Activated CD4-positive, alpha-beta memory T cell treated with anti-CD3 and anti-CD28 coated beads, Interleukin-2, amount 10 ng/mL, durations not matched to agents 7 days and 5 days (primary cell): ENCODE measurements at regions not wholly inside any gene's neighbourhood (a gene's known extent, or its start where the extent isn't known, plus 50 kb on each side); places are given as distances from the start of the nearest gene placed in this dataset.
"Not testable (repeated sequence)": the region's sequence is repeated elsewhere in the genome, so short reads cannot be mapped to it uniquely, and the experiment has no call there.

Source experiments
- CTCF ChIA-PET: fragments of 350-600 bp; sonication (Branson Sonifier 250); formaldehyde crosslinking; loops from one replicate; lab custom pipeline; 2021; ENCODE audit warnings: antibody characterized with exemption, inconsistent platforms; lab: Charles Lee
- POLR2A ChIA-PET: fragments of 350-600 bp; sonication (Branson Sonifier 250); formaldehyde crosslinking; loops from one replicate; lab custom pipeline; 2021; ENCODE audit warnings: antibody characterized with exemption; lab: Charles Lee
- DNase-seq: peaks from one replicate; pipeline ENCODE4 v3.0.0-alpha.2; 2020
- H3K27ac Mint-ChIP-seq: one replicate; pipeline ENCODE4 v1.8.0; 2021; ENCODE audit warnings: mild to moderate bottlenecking, mixed read lengths
- H3K27me3 Mint-ChIP-seq: one replicate; pipeline ENCODE4 v1.8.0; 2021; ENCODE audit warnings: mixed read lengths
- H3K36me3 Mint-ChIP-seq: one replicate; pipeline ENCODE4 v1.8.0; 2021; ENCODE audit warnings: low read depth, mixed read lengths
- H3K4me1 Mint-ChIP-seq: one replicate; pipeline ENCODE4 v1.8.0; 2021; ENCODE audit warnings: mixed read lengths
- H3K4me3 Mint-ChIP-seq: one replicate; pipeline ENCODE4 v1.8.0; 2021; ENCODE audit warnings: mild to moderate bottlenecking, mixed read lengths
- H3K9me3 Mint-ChIP-seq: one replicate; pipeline ENCODE4 v1.8.0; 2021; ENCODE audit warnings: mixed read lengths

DNA sequence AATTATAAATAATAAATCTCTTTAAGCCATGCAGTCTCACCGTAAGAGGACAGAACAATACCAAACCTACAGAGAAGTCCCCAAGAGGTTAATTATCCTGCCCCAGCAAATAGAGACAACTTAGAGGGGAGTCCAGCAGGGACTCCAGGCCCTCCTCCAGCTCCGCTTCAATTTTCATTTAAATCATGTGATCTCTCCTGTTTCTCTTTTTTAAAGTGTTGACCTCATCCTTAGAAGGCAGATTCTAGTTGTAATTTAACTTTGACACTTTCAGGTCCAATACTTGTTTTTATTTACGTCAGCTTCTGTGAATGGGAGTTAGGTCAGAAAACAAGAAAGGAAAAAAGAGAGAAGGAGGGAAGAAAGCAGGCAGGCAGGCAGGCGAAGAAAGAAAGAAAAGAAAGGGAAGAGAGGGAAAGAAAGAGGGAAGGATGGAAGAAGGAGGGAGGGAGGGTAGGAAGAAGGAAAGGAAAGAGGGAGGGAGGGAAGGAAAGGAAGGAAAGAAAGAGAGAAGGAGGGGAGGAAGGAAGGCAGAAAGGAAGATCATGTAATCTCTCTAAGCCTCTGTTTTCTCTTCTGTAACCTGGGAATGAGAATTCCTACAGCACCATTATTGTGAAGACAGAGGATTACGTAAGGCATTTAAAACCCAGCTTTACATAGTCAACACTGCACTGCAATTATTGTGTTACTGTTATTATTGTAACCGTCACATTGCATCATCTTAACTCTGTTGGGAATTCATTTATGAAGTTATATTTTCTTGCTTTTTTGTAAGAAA is 227.7 kb downstream of the SKIDA1 start:
- Mint-ChIP-seq H3K27me3 (peaks cover 12% of the 10 kb centered on the region), H3K4me1 (no peaks in the 10 kb centered on the region), H3K9me3 (no peaks in the 10 kb centered on the region), H3K36me3 (no peaks in the 10 kb centered on the region), H3K4me3 (no peak overlapping the region), H3K27ac (no peak overlapping the region)
- DNase-seq = no peak
- ChIA-PET POLR2A (no interaction called here), CTCF (no interaction called here)

DNA sequence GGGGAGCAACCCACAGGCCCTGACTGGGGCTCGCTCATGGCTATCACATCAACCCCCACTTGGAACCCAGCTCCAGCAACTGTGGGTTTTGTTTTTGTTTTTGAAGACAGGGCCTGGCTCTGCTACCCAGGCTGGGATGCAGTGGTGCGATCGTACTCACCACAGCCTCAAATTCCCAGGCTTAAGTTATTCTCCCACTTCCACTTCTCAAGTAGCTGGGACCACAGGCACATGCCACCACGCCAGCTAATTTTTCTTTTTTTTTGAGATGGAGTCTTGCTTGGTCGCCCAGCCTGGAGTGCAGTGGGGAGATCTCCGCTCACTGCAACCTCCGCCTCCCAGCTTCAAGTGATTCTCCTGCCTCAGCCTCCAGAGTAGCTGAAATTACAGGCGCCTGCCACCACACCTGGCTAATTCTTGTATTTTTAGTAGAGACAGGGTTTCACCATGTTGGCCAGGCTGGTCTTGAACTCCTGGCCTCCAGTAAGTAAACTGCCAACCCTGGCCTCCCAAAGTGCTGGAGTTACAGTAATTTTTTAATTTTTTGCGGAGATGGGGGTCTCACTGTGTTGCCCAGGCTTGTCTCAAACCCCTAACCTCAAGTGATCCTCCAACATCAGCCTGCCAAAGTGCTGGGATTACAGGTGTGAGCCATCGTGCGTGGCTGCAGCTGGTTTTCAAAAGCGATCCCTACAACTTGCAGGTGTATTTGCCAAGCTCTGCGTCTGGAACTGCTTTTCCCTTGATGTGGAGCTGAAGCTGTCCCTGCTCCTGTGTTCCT is 228.7 kb downstream of the SKIDA1 start:
- Mint-ChIP-seq H3K9me3 (no peaks in the 10 kb centered on the region), H3K27me3 (peaks cover 14% of the 10 kb centered on the region), H3K36me3 (no peaks in the 10 kb centered on the region), H3K4me1 (no peaks in the 10 kb centered on the region), H3K27ac (no peak overlapping the region), H3K4me3 (no peak overlapping the region)
- ChIA-PET POLR2A (no interaction called here), CTCF (no interaction called here)
- DNase-seq = no peak

DNA sequence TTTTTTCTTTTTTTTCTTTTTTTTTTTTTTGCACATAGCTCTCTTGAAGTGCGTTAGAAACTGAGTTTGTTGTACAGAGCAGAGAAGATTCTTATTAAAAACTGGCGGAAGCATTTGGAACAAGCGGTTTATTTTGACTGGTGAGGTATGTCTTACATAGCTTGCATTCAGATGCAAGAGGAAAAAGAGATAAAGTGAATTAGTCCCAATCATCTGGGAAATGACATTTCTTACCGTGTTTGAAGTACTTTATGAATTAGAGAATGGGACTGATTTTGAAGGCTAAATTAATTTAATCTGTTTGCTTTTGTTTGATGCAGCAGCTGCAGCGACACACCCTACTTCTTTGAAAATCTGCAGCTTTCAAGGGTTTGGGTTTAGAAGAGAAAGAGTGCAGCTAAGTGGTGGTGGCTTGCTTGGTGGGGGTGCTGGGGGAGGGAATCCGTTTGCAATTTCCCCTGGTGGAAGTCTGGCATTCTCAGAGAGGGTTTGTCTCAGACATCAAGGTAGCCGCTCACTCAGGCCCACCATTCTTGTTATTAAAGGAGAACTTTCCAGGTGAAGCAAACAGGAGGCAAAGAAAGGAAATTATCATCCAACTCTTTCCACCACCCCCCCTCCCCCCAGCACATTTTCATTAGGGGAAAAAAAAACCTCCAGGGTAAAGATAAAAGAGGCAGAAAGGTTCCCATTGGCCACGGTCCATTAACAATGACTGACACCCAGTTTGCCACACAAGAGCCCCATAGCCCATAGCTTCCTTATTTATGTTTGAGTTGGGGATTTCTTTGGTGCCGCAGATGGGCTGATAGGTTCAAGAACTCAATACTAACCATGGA is 231.7 kb downstream of the SKIDA1 start:
- Mint-ChIP-seq H3K4me1 (no peaks in the 10 kb centered on the region), H3K27ac (no peak overlapping the region)
- POLR2A ChIA-PET = no interaction called here

DNA sequence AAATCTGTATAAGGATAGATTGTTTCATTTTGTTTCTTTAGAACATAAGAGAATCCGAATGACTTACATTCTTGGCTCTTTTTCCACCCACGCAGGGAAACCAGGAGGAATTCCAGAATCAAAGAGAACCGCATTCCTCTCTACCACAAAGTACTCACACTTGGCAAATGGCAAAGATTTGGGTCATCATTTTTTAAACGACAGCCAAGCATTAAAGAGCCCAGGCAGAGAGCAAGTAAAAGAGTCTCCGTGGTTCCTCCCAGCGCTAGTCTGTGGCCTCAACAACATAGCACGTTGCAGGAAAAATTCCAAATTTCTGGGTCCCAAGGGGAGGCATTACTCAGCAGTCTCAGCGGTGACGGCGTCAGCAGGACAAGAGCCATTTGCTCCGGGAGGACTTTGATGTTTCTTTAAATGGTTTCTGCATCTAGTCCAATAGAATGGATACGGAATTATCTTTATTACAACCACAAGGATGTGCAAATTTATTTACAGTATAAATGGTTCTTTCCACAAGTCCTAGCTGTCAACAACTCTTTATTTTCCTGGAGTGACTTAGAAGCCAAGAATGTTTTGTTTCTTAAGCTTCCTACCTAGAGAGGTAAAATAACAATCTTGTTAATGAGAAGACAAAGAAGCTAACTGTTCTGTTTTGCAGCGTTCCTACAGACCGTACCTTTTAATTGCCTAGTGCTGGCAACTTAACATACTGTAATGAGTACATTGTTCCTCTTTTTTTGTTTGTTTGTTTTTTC is 232.5 kb downstream of the SKIDA1 start:
- ChIA-PET CTCF (interaction anchor here (1.5 kb wide), 1 partner anchor 13 kb away, joined by 4 read pairs; no protein-coding TSS in a partner anchor), POLR2A (no interaction called here)
- H3K4me3 Mint-ChIP-seq = no peak overlapping the region
- no peaks in the 10 kb centered on the region for H3K9me3 Mint-ChIP-seq
- peaks cover 18% of the 10 kb centered on the region for H3K27me3 Mint-ChIP-seq
- no peak for DNase-seq
- H3K27ac Mint-ChIP-seq = no peak overlapping the region
- no peaks in the 10 kb centered on the region for H3K4me1 Mint-ChIP-seq
- no peaks in the 10 kb centered on the region for H3K36me3 Mint-ChIP-seq

More for the DNA sequence above, 231.7 kb downstream of the SKIDA1 start:
- CTCF ChIA-PET = interaction anchor here (1.5 kb wide), 1 partner anchor 14 kb away, joined by 4 read pairs; no protein-coding TSS in a partner anchor
- H3K27me3 Mint-ChIP-seq = peaks cover 18% of the 10 kb centered on the region
- no peak for DNase-seq
- H3K9me3 Mint-ChIP-seq = no peaks in the 10 kb centered on the region
- H3K4me3 Mint-ChIP-seq = no peak overlapping the region
- no peaks in the 10 kb centered on the region for H3K36me3 Mint-ChIP-seq

DNA sequence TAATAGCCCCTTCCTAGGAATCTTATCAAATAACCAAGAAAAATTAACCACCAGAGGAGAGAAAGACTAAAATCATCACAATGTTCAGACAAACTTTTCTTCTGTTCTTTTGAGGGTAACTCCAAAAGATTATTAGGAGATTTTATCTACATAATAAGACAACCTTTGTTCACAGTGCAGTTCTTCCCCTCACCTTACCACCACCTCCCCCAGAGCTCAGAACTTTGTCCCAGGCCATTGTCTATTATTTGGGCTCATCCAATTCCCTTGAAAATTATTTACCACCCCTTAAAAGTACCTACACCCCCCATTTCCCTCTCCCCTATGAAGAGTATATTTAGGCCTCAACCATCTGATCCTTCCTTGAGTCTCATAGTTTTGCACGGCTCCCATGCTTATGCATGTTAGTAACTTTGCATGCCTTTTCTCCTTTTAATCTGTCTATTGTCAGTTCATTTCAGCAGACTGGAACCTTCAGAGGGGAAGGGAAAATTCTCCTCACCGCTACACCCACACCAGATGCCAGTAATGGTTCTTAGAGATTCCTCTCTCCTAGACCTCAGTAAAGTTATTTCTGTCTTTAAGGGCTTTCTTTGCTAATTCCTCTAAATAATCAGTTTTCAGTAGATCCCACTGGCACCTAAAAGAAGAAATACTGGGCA is 234.9 kb downstream of the SKIDA1 start:
- H3K36me3 Mint-ChIP-seq = no peaks in the 10 kb centered on the region
- H3K27me3 Mint-ChIP-seq = peaks cover 18% of the 10 kb centered on the region
- ChIA-PET CTCF (no interaction called here), POLR2A (no interaction called here)
- no peaks in the 10 kb centered on the region for H3K4me1 Mint-ChIP-seq
- no peak for DNase-seq
- no peak overlapping the region for H3K27ac Mint-ChIP-seq
- no peaks in the 10 kb centered on the region for H3K9me3 Mint-ChIP-seq
- H3K4me3 Mint-ChIP-seq = no peak overlapping the region

DNA sequence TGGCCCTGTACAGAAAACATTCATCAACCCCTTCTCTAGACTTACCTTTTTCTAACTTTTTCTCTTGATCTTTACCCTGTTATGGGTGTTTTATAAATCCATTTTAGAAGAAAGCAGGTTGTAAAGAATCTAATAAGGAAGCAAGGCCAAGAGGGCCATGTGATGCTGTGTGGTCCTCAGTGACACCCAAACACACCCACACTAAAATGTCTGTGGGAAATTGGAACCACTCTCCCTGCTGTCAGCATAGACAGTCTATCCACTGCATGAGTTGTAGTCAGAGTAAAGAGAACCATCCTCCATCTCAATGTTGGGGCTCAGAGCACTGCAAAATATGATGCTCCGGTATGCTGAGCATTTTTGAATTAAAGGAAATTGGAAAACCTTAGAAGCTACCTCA is 235.5 kb downstream of the SKIDA1 start:
- H3K9me3 Mint-ChIP-seq = no peaks in the 10 kb centered on the region
- ChIA-PET CTCF (no interaction called here), POLR2A (no interaction called here)
- no peak overlapping the region for H3K4me3 Mint-ChIP-seq
- H3K36me3 Mint-ChIP-seq = no peaks in the 10 kb centered on the region
- DNase-seq = no peak
- no peaks in the 10 kb centered on the region for H3K4me1 Mint-ChIP-seq
- peaks cover 16% of the 10 kb centered on the region for H3K27me3 Mint-ChIP-seq
- H3K27ac Mint-ChIP-seq = no peak overlapping the region

DNA sequence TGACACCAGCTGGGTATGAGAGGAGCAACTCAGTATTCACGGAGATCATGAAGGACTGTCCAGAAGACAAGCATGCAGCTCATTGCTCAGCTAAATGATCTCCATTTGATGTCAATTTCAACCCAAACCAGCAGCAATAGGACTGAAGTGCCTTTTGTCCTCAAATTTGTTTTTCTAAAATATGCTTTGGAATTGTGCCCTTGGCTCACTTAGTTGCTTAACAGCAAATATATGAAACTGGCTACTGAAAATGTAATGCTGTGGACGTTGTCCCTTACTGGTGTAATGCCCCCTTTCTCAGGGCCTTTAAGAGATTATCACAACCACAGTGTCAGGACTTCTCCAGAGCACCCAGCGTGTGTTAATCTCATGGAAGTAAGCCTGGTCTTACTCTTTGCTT is 236.2 kb downstream of the SKIDA1 start:
- ChIA-PET CTCF (no interaction called here), POLR2A (no interaction called here)
- no peak overlapping the region for H3K4me3 Mint-ChIP-seq
- H3K9me3 Mint-ChIP-seq = no peaks in the 10 kb centered on the region
- peaks cover 16% of the 10 kb centered on the region for H3K27me3 Mint-ChIP-seq
- H3K27ac Mint-ChIP-seq = no peak overlapping the region
- no peak for DNase-seq
- no peaks in the 10 kb centered on the region for H3K4me1 Mint-ChIP-seq
- H3K36me3 Mint-ChIP-seq = no peaks in the 10 kb centered on the region

DNA sequence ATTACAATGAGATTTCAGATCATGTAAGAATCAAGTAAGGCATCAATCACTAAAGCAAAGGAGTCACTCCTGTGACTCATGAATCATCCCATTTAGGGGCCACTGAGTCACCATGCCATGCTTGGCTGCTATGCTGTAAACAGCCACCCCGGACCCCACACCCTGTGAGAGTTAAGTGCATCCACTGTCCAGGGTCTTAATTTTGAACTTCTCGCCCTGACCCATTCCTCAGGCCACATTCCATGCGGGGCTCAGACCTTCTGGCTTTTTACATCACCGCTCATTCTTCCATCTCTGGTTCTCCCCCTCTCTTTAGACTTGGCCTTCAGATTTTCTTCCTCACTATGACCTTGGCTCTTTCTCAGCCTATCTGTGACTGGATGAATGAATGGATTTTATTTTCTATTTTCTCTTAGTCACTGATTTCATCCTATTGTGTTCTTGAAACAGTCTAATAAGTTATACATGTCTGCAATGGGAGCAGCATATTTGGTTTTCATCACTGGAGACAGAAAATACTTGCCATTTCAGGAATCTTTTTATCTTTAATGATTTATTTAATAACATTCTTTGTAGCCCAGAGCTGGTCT is 239.6 kb downstream of the SKIDA1 start:
- no peak overlapping the region for H3K27ac Mint-ChIP-seq
- no peaks in the 10 kb centered on the region for H3K36me3 Mint-ChIP-seq
- H3K4me3 Mint-ChIP-seq = no peak overlapping the region
- H3K27me3 Mint-ChIP-seq = peaks cover 7% of the 10 kb centered on the region
- no peak for DNase-seq
- no peaks in the 10 kb centered on the region for H3K9me3 Mint-ChIP-seq
- ChIA-PET POLR2A (no interaction called here), CTCF (no interaction called here)
- no peaks in the 10 kb centered on the region for H3K4me1 Mint-ChIP-seq

DNA sequence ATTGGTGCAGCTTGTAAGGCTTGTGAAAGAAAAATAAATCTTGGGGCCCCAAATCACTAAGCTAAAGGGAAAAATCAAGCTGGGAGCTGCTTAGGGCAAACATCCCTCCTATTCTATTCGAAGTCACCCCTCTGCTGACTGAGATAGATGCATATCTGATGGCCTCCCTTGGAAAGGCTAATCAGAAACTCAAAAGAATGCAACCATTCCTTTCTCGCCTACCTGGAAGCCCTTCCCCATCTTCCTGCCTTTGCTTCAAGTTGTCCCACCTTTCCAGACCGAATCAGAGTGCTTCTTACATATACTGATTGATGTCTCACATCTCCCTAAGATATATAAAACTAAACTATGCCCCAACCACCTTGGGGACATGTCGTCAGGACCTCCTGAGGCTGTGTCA is 240.3 kb downstream of the SKIDA1 start:
- no peak for DNase-seq
- no peak overlapping the region for H3K27ac Mint-ChIP-seq
- ChIA-PET CTCF (no interaction called here), POLR2A (no interaction called here)
- no peaks in the 10 kb centered on the region for H3K4me1 Mint-ChIP-seq
- H3K27me3 Mint-ChIP-seq = peaks cover 3% of the 10 kb centered on the region
- no peaks in the 10 kb centered on the region for H3K36me3 Mint-ChIP-seq
- H3K4me3 Mint-ChIP-seq = no peak overlapping the region
- H3K9me3 Mint-ChIP-seq = no peaks in the 10 kb centered on the region

DNA sequence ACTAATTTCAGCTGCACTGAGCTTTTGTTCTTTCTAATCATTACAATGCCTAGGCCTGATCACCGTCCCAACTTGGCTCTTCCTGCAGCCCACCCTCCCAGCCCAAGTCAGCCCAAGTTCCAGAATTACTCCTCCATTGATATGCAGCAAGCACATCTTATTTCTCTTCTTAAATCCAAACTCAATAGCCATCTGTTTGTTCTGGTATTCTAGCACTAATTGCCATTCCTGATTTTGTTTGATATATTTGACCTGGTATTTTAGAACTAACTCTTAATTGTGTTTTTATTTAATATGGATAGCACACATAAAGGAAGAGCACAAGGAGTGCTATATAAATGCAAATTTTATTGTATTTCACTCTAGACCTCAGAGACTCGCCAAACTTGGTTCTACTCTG is 241.2 kb downstream of the SKIDA1 start:
- H3K27ac Mint-ChIP-seq = no peak overlapping the region
- peaks cover 3% of the 10 kb centered on the region for H3K27me3 Mint-ChIP-seq
- H3K4me1 Mint-ChIP-seq = no peaks in the 10 kb centered on the region
- ChIA-PET CTCF (no interaction called here), POLR2A (no interaction called here)
- no peaks in the 10 kb centered on the region for H3K9me3 Mint-ChIP-seq
- no peak overlapping the region for H3K4me3 Mint-ChIP-seq
- no peak for DNase-seq
- H3K36me3 Mint-ChIP-seq = no peaks in the 10 kb centered on the region

DNA sequence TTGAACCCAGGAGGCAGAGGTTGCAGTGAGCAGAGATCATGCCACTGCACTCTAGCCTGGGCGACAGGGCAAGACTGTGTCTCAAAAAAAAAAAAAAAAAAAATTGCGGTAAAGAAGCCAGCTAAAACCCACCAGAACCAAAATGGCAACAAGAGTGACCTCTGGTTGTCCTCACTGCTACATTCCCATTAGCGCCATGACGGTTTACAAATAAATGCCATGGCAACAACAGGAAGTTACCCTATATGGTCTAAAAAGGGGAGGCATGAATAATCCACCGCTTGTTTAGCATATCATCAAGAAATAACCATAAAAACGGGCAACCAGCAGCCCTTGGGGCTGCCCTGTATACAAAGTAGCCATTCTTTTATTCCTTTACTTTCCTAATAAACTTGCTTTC is 242.4 kb downstream of the SKIDA1 start:
- DNase-seq, POLR2A ChIA-PET, CTCF ChIA-PET, H3K27ac Mint-ChIP-seq, H3K9me3 Mint-ChIP-seq, H3K36me3 Mint-ChIP-seq, H3K27me3 Mint-ChIP-seq, H3K4me1 Mint-ChIP-seq, H3K4me3 Mint-ChIP-seq: not testable (repeated sequence)
